ENCODE measurements at regions not wholly inside any gene's neighbourhood (a gene's known extent, or its start where the extent isn't known, plus 50 kb on each side); places are given as distances from the start of the nearest gene placed in this dataset.
A peak's percentile ranks its signal among the peaks of the same experiment; 100 is the strongest.
"Not testable (repeated sequence)": the region's sequence is repeated elsewhere in the genome, so short reads cannot be mapped to it uniquely, and the experiment has no call there.

GRCh38 chr13:65292488-65292901 lies 1937.6 kb downstream of the PCDH9 start:
- DNase-seq: peak; percentile 96
- no peak overlapping the region for H3K4me3 ChIP-seq (ENCODE audit: low read length)
- no peak overlapping the region for H2BK15ac ChIP-seq (replicated peaks; ENCODE audit: low read depth)
- H2AK5ac ChIP-seq (ENCODE audit: low read length): no peak overlapping the region
- H3K27me3 ChIP-seq (ENCODE audit: insufficient read depth, low read length, poor library complexity): no peaks in the 10 kb centered on the region
- H3K23ac ChIP-seq (ENCODE audit: low read length): no peak overlapping the region
- no peak overlapping the region for H3K4ac ChIP-seq (ENCODE audit: low read depth, low read length)
- no CpG with 5 or more reads among the region's 2 CpGs for WGBS (ENCODE audit: extremely low coverage, insufficient coverage, low lambda C conversion rate)
- H3K4me1 ChIP-seq (ENCODE audit: control insufficient read depth, low read depth, low read length): no peaks in the 10 kb centered on the region
- H3K9ac ChIP-seq (ENCODE audit: low read length): no peak overlapping the region
- H3K18ac ChIP-seq (ENCODE audit: low read length): no peak overlapping the region
- no peaks in the 10 kb centered on the region for H3K79me2 ChIP-seq (ENCODE audit: control insufficient read depth, insufficient read depth, low read length)
- H3K36me3 ChIP-seq (ENCODE audit: control insufficient read depth, insufficient read depth, low read length): no peaks in the 10 kb centered on the region
- no peak overlapping the region for H3K56ac ChIP-seq (ENCODE audit: low read length)
- no peak overlapping the region for H2BK5ac ChIP-seq (ENCODE audit: low read length)
- H3K79me1 ChIP-seq (ENCODE audit: low read length): no peaks in the 10 kb centered on the region
- H3K4me2 ChIP-seq (ENCODE audit: low read length): no peak overlapping the region
- no peak overlapping the region for H2BK120ac ChIP-seq (ENCODE audit: low read depth, low read length)
- no peak overlapping the region for H4K5ac ChIP-seq (ENCODE audit: low read length)
- H4K8ac ChIP-seq (ENCODE audit: low read depth, low read length): no peak overlapping the region
- H3K27ac ChIP-seq (ENCODE audit: low read depth, low read length): no peak overlapping the region

DNA sequence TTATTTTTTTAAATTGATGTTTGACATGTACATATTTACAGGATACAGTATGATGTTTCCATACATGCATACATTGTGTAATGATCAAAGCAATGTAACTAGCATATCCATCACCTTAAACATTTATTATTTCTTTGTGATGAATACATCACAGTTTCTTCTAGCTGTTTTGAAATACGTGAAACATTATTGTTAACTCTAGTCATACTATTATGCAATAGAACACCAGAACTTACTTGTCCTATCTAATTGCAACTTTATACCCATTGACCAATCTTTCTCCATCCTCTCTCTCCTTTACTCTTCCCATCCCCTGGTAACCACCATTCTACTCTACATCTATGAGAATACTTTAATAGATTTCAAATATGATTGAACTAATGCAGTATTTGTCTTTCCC lies 1942.7 kb downstream of the PCDH9 start:
- no peak overlapping the region for H3K27ac ChIP-seq (ENCODE audit: low read depth, low read length)
- H3K9ac ChIP-seq (ENCODE audit: low read length): no peak overlapping the region
- no peak overlapping the region for H2BK5ac ChIP-seq (ENCODE audit: low read length)
- no peaks in the 10 kb centered on the region for H3K36me3 ChIP-seq (ENCODE audit: control insufficient read depth, insufficient read depth, low read length)
- H2BK120ac ChIP-seq (ENCODE audit: low read depth, low read length): no peak overlapping the region
- H3K4ac ChIP-seq (ENCODE audit: low read depth, low read length): no peak overlapping the region
- no peak overlapping the region for H2AK5ac ChIP-seq (ENCODE audit: low read length)
- no peak overlapping the region for H4K8ac ChIP-seq (ENCODE audit: low read depth, low read length)
- H3K4me3 ChIP-seq (ENCODE audit: low read length): no peak overlapping the region
- no peak overlapping the region for H4K5ac ChIP-seq (ENCODE audit: low read length)
- no peak for DNase-seq
- no peak overlapping the region for H2BK15ac ChIP-seq (replicated peaks; ENCODE audit: low read depth)
- H3K4me1 ChIP-seq (ENCODE audit: control insufficient read depth, low read depth, low read length): no peaks in the 10 kb centered on the region
- no peaks in the 10 kb centered on the region for H3K79me1 ChIP-seq (ENCODE audit: low read length)
- H3K27me3 ChIP-seq (ENCODE audit: insufficient read depth, low read length, poor library complexity): no peaks in the 10 kb centered on the region
- H3K79me2 ChIP-seq (ENCODE audit: control insufficient read depth, insufficient read depth, low read length): no peaks in the 10 kb centered on the region
- no CpG with 5 or more reads among the region's 1 CpG for WGBS (ENCODE audit: extremely low coverage, insufficient coverage, low lambda C conversion rate)
- no peak overlapping the region for H3K18ac ChIP-seq (ENCODE audit: low read length)
- no peak overlapping the region for H3K4me2 ChIP-seq (ENCODE audit: low read length)
- no peak overlapping the region for H3K56ac ChIP-seq (ENCODE audit: low read length)
- no peak overlapping the region for H3K23ac ChIP-seq (ENCODE audit: low read length)

GRCh38 chr13:65275838-65276630 lies 1954.1 kb downstream of the PCDH9 start:
- Histone ChIP-seq H4K5ac (ENCODE audit: low read length) (no peak overlapping the region), H2AK5ac (ENCODE audit: low read length) (no peak overlapping the region), H2BK5ac (ENCODE audit: low read length) (no peak overlapping the region), H3K4me1 (ENCODE audit: control insufficient read depth, low read depth, low read length) (no peaks in the 10 kb centered on the region), H3K27ac (ENCODE audit: low read depth, low read length) (no peak overlapping the region), H3K79me2 (ENCODE audit: control insufficient read depth, insufficient read depth, low read length) (no peaks in the 10 kb centered on the region), H3K4me3 (ENCODE audit: low read length) (no peak overlapping the region), H3K4me2 (ENCODE audit: low read length) (no peak overlapping the region), H4K8ac (ENCODE audit: low read depth, low read length) (no peak overlapping the region), H3K18ac (ENCODE audit: low read length) (no peak overlapping the region), H3K4ac (ENCODE audit: low read depth, low read length) (no peak overlapping the region), H3K27me3 (ENCODE audit: insufficient read depth, low read length, poor library complexity) (no peaks in the 10 kb centered on the region), H3K79me1 (ENCODE audit: low read length) (no peaks in the 10 kb centered on the region), H3K23ac (ENCODE audit: low read length) (no peak overlapping the region), H2BK15ac (replicated peaks; ENCODE audit: low read depth) (no peak overlapping the region), H2BK120ac (ENCODE audit: low read depth, low read length) (no peak overlapping the region), H3K36me3 (ENCODE audit: control insufficient read depth, insufficient read depth, low read length) (no peaks in the 10 kb centered on the region), H3K9ac (ENCODE audit: low read length) (no peak overlapping the region), H3K56ac (ENCODE audit: low read length) (no peak overlapping the region)
- no peak for DNase-seq
- no CpG with 5 or more reads among the region's 5 CpGs for WGBS (ENCODE audit: extremely low coverage, insufficient coverage, low lambda C conversion rate)

- H3K27me3 ChIP-seq (ENCODE audit: insufficient read depth, low read length, poor library complexity): no peaks in the 10 kb centered on the region
- no peak for DNase-seq
- H2BK15ac ChIP-seq (replicated peaks; ENCODE audit: low read depth): no peak overlapping the region
- no peak overlapping the region for H3K23ac ChIP-seq (ENCODE audit: low read length)
- no peak overlapping the region for H2BK120ac ChIP-seq (ENCODE audit: low read depth, low read length)
- no peaks in the 10 kb centered on the region for H3K36me3 ChIP-seq (ENCODE audit: control insufficient read depth, insufficient read depth, low read length)
- H4K8ac ChIP-seq (ENCODE audit: low read depth, low read length): no peak overlapping the region
- H3K4me1 ChIP-seq (ENCODE audit: control insufficient read depth, low read depth, low read length): no peaks in the 10 kb centered on the region
- no peak overlapping the region for H3K4me2 ChIP-seq (ENCODE audit: low read length)
- no peak overlapping the region for H3K4ac ChIP-seq (ENCODE audit: low read depth, low read length)
- H3K79me2 ChIP-seq (ENCODE audit: control insufficient read depth, insufficient read depth, low read length): no peaks in the 10 kb centered on the region
- no peak overlapping the region for H2AK5ac ChIP-seq (ENCODE audit: low read length)
- H3K56ac ChIP-seq (ENCODE audit: low read length): no peak overlapping the region
- no peak overlapping the region for H3K9ac ChIP-seq (ENCODE audit: low read length)
- WGBS (ENCODE audit: extremely low coverage, insufficient coverage, low lambda C conversion rate): no CpG with 5 or more reads among the region's 3 CpGs
- no peak overlapping the region for H2BK5ac ChIP-seq (ENCODE audit: low read length)
- no peaks in the 10 kb centered on the region for H3K79me1 ChIP-seq (ENCODE audit: low read length)
- no peak overlapping the region for H3K18ac ChIP-seq (ENCODE audit: low read length)
- no peak overlapping the region for H3K4me3 ChIP-seq (ENCODE audit: low read length)
- no peak overlapping the region for H4K5ac ChIP-seq (ENCODE audit: low read length)
- H3K27ac ChIP-seq (ENCODE audit: low read depth, low read length): no peak overlapping the region
These were observed 1955.0 kb downstream of the PCDH9 start for GRCh38 chr13:65275108-65275507.

DNA sequence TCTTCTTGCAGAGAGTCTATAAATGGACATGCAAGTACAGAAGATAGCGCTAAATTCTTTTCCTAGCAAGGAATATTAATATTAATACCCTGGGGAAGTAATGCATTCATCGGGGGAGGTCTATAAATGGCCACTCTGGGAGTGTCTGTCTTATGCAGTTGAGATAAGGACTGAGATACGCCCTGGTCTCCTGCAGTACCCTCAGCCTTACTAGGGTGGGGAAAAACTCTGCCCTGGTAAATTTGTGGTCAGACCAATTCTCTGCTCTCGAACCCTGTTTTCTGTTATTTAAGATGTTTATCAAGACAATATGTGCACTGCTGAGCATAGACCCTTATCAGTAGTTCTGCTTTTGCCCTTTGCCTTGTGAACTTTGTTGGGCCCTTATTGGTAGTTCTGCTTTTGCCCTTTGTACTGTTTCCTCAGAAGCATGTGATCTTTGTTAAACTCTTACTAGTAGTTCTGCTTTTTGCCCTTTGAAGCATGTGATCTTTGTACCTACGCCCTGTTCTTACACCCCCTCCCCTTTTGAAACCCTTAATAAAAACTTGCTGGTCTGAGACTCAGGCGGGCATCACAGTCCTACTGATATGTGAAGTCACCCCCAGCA lies 1956.2 kb downstream of the PCDH9 start:
- WGBS (ENCODE audit: extremely low coverage, insufficient coverage, low lambda C conversion rate): no CpG with 5 or more reads among the region's 6 CpGs
- H3K4me2 ChIP-seq (ENCODE audit: low read length); H3K79me2 ChIP-seq (ENCODE audit: control insufficient read depth, insufficient read depth, low read length); H3K4ac ChIP-seq (ENCODE audit: low read depth, low read length); H4K5ac ChIP-seq (ENCODE audit: low read length); H2BK5ac ChIP-seq (ENCODE audit: low read length); H2BK120ac ChIP-seq (ENCODE audit: low read depth, low read length); H3K36me3 ChIP-seq (ENCODE audit: control insufficient read depth, insufficient read depth, low read length); H3K27me3 ChIP-seq (ENCODE audit: insufficient read depth, low read length, poor library complexity); H3K23ac ChIP-seq (ENCODE audit: low read length); H3K18ac ChIP-seq (ENCODE audit: low read length); H3K27ac ChIP-seq (ENCODE audit: low read depth, low read length); H3K4me1 ChIP-seq (ENCODE audit: control insufficient read depth, low read depth, low read length); H3K9ac ChIP-seq (ENCODE audit: low read length); H2AK5ac ChIP-seq (ENCODE audit: low read length); H3K4me3 ChIP-seq (ENCODE audit: low read length); H3K56ac ChIP-seq (ENCODE audit: low read length); H2BK15ac ChIP-seq (replicated peaks; ENCODE audit: low read depth); H4K8ac ChIP-seq (ENCODE audit: low read depth, low read length); DNase-seq; H3K79me1 ChIP-seq (ENCODE audit: low read length): not testable (repeated sequence)

GRCh38 chr13:65268009-65268408 lies 1962.1 kb downstream of the PCDH9 start:
- H2BK5ac ChIP-seq (ENCODE audit: low read length): no peak overlapping the region
- H3K79me2 ChIP-seq (ENCODE audit: control insufficient read depth, insufficient read depth, low read length): no peaks in the 10 kb centered on the region
- no peak overlapping the region for H3K4me3 ChIP-seq (ENCODE audit: low read length)
- H3K4ac ChIP-seq (ENCODE audit: low read depth, low read length): no peak overlapping the region
- no peak for DNase-seq
- no peak overlapping the region for H3K27ac ChIP-seq (ENCODE audit: low read depth, low read length)
- H3K23ac ChIP-seq (ENCODE audit: low read length): no peak overlapping the region
- H3K56ac ChIP-seq (ENCODE audit: low read length): no peak overlapping the region
- no peaks in the 10 kb centered on the region for H3K36me3 ChIP-seq (ENCODE audit: control insufficient read depth, insufficient read depth, low read length)
- no peak overlapping the region for H2BK15ac ChIP-seq (replicated peaks; ENCODE audit: low read depth)
- no peak overlapping the region for H2BK120ac ChIP-seq (ENCODE audit: low read depth, low read length)
- no peak overlapping the region for H3K4me2 ChIP-seq (ENCODE audit: low read length)
- H3K18ac ChIP-seq (ENCODE audit: low read length): no peak overlapping the region
- no peaks in the 10 kb centered on the region for H3K79me1 ChIP-seq (ENCODE audit: low read length)
- no peak overlapping the region for H4K5ac ChIP-seq (ENCODE audit: low read length)
- no peaks in the 10 kb centered on the region for H3K4me1 ChIP-seq (ENCODE audit: control insufficient read depth, low read depth, low read length)
- no peak overlapping the region for H3K9ac ChIP-seq (ENCODE audit: low read length)
- no peak overlapping the region for H4K8ac ChIP-seq (ENCODE audit: low read depth, low read length)
- no peak overlapping the region for H2AK5ac ChIP-seq (ENCODE audit: low read length)
- H3K27me3 ChIP-seq (ENCODE audit: insufficient read depth, low read length, poor library complexity): no peaks in the 10 kb centered on the region
